Uterus (tissue), 2 donors: ENCODE measurements at regions not wholly inside any gene's neighbourhood (a gene's known extent, or its start where the extent isn't known, plus 50 kb on each side); places are given as distances from the start of the nearest gene placed in this dataset.

Source experiments
- POLR2A ChIP-seq, 2 donors: fragments of 450-650 bp; IDR thresholded peaks; one replicate each; pipeline ENCODE4 v1.6.1; 2016; ENCODE audit warnings: antibody characterized with exemption in 2 of 2, mild to moderate bottlenecking in 1 of 2, moderate library complexity in 1 of 2
- TF ChIP-seq, protein P1 (sequence below), 4 experiments: fragments of 200-600 bp in 2 of 4; fragments of 450-650 bp in 2 of 4; sonication (generic) in 2 of 4; IDR thresholded peaks; one replicate each; pipeline ENCODE4 v1.5.1; 2016 to 2019; ENCODE audit warnings: antibody characterized with exemption in 4 of 4, mild to moderate bottlenecking in 2 of 4, moderate library complexity in 1 of 4

DNA sequence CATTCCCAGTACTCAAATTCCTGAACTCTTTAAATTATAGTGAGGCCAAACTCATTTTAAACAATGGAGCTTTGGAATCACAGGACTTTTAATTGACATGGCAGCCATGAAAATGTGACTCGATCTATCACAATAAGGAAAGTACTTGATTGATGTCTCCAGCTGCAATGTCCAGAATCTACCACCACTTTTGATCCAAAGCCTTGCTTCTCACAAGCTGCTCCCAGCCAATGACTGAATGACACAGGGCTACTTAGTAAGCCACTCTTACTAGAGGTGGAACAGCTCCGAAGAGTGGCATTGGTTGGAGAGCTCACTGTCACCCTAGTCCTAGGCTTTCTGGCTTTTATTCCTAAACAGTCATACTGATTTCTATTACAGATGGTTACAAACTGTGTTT, 270.1 kb downstream of the IRS1 start:
- TF ChIP-seq, protein P1, sequence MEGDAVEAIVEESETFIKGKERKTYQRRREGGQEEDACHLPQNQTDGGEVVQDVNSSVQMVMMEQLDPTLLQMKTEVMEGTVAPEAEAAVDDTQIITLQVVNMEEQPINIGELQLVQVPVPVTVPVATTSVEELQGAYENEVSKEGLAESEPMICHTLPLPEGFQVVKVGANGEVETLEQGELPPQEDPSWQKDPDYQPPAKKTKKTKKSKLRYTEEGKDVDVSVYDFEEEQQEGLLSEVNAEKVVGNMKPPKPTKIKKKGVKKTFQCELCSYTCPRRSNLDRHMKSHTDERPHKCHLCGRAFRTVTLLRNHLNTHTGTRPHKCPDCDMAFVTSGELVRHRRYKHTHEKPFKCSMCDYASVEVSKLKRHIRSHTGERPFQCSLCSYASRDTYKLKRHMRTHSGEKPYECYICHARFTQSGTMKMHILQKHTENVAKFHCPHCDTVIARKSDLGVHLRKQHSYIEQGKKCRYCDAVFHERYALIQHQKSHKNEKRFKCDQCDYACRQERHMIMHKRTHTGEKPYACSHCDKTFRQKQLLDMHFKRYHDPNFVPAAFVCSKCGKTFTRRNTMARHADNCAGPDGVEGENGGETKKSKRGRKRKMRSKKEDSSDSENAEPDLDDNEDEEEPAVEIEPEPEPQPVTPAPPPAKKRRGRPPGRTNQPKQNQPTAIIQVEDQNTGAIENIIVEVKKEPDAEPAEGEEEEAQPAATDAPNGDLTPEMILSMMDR (IDR thresholded peaks at IDR 0.05) = no peak
- no peak for TF ChIP-seq POLR2A (IDR thresholded peaks at IDR 0.05)
